HL-60 (cell line): ENCODE measurements at regions not wholly inside any gene's neighbourhood (a gene's known extent, or its start where the extent isn't known, plus 50 kb on each side); places are given as distances from the start of the nearest gene placed in this dataset.

Experiments used
- GABPA ChIP-seq: IDR thresholded peaks from 2 replicates; pipeline ENCODE4 v1.6.1; 2012; ENCODE audit warnings: low read depth
- POLR2AphosphoS5 ChIP-seq: IDR thresholded peaks from 2 replicates; pipeline ENCODE4 v1.6.1; 2012; ENCODE audit warnings: low read depth
- SPI1 ChIP-seq: IDR thresholded peaks from 2 replicates; pipeline ENCODE4 v1.6.1; 2012; ENCODE audit warnings: low read depth, mild to moderate bottlenecking, borderline replicate concordance
- TF ChIP-seq, protein P1 (sequence below): IDR thresholded peaks from one replicate; pipeline ENCODE4 v1.5.1; 2011; ENCODE audit warnings: low read length, control low read depth, inconsistent platforms; ENCODE audit not compliant: insufficient read depth
- TF ChIP-seq, protein P2 (sequence below): IDR thresholded peaks from 2 replicates; pipeline ENCODE4 v1.6.1; 2012; ENCODE audit warnings: low read depth; ENCODE audit not compliant: insufficient replicate concordance

DNA sequence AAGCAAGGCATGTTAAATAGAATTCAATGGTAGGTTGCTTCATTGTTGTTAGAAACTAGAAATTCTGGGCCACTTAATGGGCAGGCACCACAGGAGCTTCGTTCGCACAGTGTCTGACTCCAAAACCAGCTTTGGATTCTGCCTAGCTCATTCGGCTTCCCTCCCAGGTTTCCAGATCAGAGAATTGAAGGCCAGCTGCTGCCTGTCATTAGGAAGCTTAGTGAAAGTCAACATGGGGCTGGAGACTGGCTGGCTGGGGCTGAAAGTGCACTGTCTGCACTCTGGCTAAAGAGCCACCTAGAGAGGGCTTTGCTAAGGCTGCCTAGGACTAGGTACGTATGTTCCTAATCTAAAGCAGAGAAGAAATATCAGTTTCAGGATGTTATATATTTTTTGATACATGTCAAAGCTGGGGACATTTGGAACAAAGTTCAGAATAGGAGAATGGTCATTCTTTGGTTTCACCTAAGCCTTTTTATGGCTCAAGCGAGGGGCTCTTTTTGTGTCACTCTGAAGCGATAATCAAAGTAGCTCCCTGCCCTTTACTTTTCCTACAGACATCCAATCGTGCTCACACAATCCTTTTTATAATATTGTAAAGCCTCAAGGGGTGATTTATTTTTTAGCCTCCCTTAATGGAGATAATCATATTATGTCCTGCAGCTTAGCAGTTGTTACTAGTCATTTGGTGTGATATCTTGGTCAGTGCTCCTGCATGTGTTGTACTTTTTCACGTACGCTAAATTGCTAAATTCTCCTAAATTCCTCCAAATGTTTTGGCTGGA, 238.5 kb upstream of the NAV3 start:
- TF ChIP-seq, protein P1, sequence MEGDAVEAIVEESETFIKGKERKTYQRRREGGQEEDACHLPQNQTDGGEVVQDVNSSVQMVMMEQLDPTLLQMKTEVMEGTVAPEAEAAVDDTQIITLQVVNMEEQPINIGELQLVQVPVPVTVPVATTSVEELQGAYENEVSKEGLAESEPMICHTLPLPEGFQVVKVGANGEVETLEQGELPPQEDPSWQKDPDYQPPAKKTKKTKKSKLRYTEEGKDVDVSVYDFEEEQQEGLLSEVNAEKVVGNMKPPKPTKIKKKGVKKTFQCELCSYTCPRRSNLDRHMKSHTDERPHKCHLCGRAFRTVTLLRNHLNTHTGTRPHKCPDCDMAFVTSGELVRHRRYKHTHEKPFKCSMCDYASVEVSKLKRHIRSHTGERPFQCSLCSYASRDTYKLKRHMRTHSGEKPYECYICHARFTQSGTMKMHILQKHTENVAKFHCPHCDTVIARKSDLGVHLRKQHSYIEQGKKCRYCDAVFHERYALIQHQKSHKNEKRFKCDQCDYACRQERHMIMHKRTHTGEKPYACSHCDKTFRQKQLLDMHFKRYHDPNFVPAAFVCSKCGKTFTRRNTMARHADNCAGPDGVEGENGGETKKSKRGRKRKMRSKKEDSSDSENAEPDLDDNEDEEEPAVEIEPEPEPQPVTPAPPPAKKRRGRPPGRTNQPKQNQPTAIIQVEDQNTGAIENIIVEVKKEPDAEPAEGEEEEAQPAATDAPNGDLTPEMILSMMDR, result no peak
- TF ChIP-seq, protein P2, sequence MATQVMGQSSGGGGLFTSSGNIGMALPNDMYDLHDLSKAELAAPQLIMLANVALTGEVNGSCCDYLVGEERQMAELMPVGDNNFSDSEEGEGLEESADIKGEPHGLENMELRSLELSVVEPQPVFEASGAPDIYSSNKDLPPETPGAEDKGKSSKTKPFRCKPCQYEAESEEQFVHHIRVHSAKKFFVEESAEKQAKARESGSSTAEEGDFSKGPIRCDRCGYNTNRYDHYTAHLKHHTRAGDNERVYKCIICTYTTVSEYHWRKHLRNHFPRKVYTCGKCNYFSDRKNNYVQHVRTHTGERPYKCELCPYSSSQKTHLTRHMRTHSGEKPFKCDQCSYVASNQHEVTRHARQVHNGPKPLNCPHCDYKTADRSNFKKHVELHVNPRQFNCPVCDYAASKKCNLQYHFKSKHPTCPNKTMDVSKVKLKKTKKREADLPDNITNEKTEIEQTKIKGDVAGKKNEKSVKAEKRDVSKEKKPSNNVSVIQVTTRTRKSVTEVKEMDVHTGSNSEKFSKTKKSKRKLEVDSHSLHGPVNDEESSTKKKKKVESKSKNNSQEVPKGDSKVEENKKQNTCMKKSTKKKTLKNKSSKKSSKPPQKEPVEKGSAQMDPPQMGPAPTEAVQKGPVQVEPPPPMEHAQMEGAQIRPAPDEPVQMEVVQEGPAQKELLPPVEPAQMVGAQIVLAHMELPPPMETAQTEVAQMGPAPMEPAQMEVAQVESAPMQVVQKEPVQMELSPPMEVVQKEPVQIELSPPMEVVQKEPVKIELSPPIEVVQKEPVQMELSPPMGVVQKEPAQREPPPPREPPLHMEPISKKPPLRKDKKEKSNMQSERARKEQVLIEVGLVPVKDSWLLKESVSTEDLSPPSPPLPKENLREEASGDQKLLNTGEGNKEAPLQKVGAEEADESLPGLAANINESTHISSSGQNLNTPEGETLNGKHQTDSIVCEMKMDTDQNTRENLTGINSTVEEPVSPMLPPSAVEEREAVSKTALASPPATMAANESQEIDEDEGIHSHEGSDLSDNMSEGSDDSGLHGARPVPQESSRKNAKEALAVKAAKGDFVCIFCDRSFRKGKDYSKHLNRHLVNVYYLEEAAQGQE, result no peak
- TF ChIP-seq SPI1 (no peak), POLR2AphosphoS5 (no peak), GABPA (no peak)
